ENCODE measurements at regions not wholly inside any gene's neighbourhood (a gene's known extent, or its start where the extent isn't known, plus 50 kb on each side); places are given as distances from the start of the nearest gene placed in this dataset.

- H3K27me3 ChIP-seq: no peaks in the 10 kb centered on the region
- H3K4me3 ChIP-seq: no peak overlapping the region
- H3K9me3 ChIP-seq: peaks cover 0 to 7% of the 10 kb centered on the region in 2 donors
- TF ChIP-seq, protein P1, sequence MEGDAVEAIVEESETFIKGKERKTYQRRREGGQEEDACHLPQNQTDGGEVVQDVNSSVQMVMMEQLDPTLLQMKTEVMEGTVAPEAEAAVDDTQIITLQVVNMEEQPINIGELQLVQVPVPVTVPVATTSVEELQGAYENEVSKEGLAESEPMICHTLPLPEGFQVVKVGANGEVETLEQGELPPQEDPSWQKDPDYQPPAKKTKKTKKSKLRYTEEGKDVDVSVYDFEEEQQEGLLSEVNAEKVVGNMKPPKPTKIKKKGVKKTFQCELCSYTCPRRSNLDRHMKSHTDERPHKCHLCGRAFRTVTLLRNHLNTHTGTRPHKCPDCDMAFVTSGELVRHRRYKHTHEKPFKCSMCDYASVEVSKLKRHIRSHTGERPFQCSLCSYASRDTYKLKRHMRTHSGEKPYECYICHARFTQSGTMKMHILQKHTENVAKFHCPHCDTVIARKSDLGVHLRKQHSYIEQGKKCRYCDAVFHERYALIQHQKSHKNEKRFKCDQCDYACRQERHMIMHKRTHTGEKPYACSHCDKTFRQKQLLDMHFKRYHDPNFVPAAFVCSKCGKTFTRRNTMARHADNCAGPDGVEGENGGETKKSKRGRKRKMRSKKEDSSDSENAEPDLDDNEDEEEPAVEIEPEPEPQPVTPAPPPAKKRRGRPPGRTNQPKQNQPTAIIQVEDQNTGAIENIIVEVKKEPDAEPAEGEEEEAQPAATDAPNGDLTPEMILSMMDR (IDR thresholded peaks at IDR 0.05): no peak
- intact Hi-C loops (cut with DNase I): no loop called here
- DNase-seq: no peak
- no peak overlapping the region for H3K27ac ChIP-seq
- no peaks in the 10 kb centered on the region for H3K4me1 ChIP-seq
- no peaks in the 10 kb centered on the region for H3K36me3 ChIP-seq
- ATAC-seq: no peak
Measured at GRCh38 chr5:82499725-82500244, 221.6 kb upstream of the RPS23 start.

DNA sequence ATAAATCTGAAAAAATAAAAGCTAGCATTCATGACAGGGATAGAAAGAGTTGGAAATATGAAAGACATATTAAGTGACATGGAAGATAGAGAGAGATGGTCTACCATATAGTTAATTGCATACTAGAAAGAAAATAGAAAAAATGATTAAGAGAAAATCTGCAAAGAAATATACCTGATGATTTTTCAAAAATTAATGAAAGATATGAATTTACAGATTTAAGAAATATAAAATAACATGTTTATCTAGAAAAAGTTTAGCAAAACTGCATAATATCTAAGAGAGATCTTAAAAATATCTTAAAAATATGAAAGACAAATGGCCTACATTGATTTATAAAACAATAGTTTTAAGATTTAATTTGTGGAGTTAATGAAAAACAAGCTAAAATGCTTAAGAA is 219.1 kb upstream of the RPS23 start:
- peaks cover 0 to 7% of the 10 kb centered on the region in 2 donors for H3K9me3 ChIP-seq
- TF ChIP-seq, protein P1 (IDR thresholded peaks at IDR 0.05): no peak
- ATAC-seq (no peak), DNase-seq (no peak)
- H3K36me3 ChIP-seq: no peaks in the 10 kb centered on the region
- H3K27ac ChIP-seq: no peak overlapping the region
- no peaks in the 10 kb centered on the region for H3K4me1 ChIP-seq
- no peaks in the 10 kb centered on the region for H3K27me3 ChIP-seq
- no peak overlapping the region for H3K4me3 ChIP-seq
- intact Hi-C loops (cut with DNase I): no loop called here

GRCh38 chr5:82494942-82495341 is 216.8 kb upstream of the RPS23 start:
- Histone ChIP-seq H3K27ac (no peak overlapping the region), H3K9me3 (peaks cover 0 to 7% of the 10 kb centered on the region in 2 donors), H3K4me3 (no peak overlapping the region), H3K36me3 (no peaks in the 10 kb centered on the region), H3K27me3 (no peaks in the 10 kb centered on the region), H3K4me1 (no peaks in the 10 kb centered on the region)
- DNase-seq (no peak), ATAC-seq (peak; percentile 58)
- TF ChIP-seq, protein P1 (IDR thresholded peaks at IDR 0.05): peak in 1 of 2 donors; percentile 27
- intact Hi-C loops (cut with DNase I): no loop called here

DNA sequence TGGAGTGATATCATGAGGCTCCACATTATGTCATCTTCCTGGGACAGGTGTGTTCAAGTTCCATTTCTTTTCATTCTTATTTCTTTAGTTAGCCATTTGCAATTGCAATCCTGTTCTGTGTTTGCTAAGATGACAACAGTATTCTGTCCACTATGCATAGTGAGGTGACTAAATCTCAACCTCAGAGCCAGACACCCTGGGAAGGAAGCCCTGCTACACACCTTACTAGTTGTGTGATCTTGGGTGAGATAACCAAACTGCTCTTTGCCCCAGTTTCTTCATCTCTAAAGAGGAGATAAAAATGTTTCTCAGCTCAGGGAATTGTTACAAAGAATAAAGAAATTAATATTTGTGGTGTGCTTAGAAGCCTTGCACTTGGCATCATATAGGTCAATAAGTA is 215.1 kb upstream of the RPS23 start:
- Histone ChIP-seq H3K27me3 (no peaks in the 10 kb centered on the region), H3K9me3 (peaks cover 0 to 5% of the 10 kb centered on the region in 2 donors), H3K4me1 (no peaks in the 10 kb centered on the region), H3K27ac (no peak overlapping the region), H3K36me3 (no peaks in the 10 kb centered on the region), H3K4me3 (no peak overlapping the region)
- intact Hi-C loops (cut with DNase I): no loop called here
- ATAC-seq: no peak
- DNase-seq: no peak
- TF ChIP-seq, protein P1 (IDR thresholded peaks at IDR 0.05): no peak

- intact Hi-C loops (cut with DNase I): no loop called here
- no peak overlapping the region for H3K27ac ChIP-seq
- H3K4me3 ChIP-seq: no peak overlapping the region
- no peak for DNase-seq
- TF ChIP-seq, protein P1 (IDR thresholded peaks at IDR 0.05): no peak
- H3K9me3 ChIP-seq: no peaks in the 10 kb centered on the region
- H3K27me3 ChIP-seq: no peaks in the 10 kb centered on the region
- H3K36me3 ChIP-seq: no peaks in the 10 kb centered on the region
- H3K4me1 ChIP-seq: no peaks in the 10 kb centered on the region
- no peak for ATAC-seq
Measured at GRCh38 chr5:82491397-82491796, 213.2 kb upstream of the RPS23 start.
